ENCODE measurements at regions not wholly inside any gene's neighbourhood (a gene's known extent, or its start where the extent isn't known, plus 50 kb on each side); places are given as distances from the start of the nearest gene placed in this dataset.

- peak; percentile 57 to 72 for TF ChIP-seq CTCF (conservative IDR thresholded peaks at IDR 0.05; ENCODE audit: low read depth in 2 of 2)
- no peak for TF ChIP-seq EZH2 (IDR thresholded peaks at IDR 0.05; ENCODE audit: low read depth, unreplicated experiment)
- TF ChIP-seq POLR2AphosphoS5 (IDR thresholded peaks at IDR 0.05; ENCODE audit: low read depth): no peak
- no peak for TF ChIP-seq JUNB (IDR thresholded peaks at IDR 0.05; ENCODE audit: unreplicated experiment)
- TF ChIP-seq ZNF114 (CRISPR knock-in tag; IDR thresholded peaks at IDR 0.05): no peak
- no peak for TF ChIP-seq REST (IDR thresholded peaks at IDR 0.05; ENCODE audit: unreplicated experiment)
Measured at GRCh38 chr3:72187131-72187530, 402.2 kb upstream of the PROK2 start.
